DOHH2 (cell line): ENCODE measurements at regions not wholly inside any gene's neighbourhood (a gene's known extent, or its start where the extent isn't known, plus 50 kb on each side); places are given as distances from the start of the nearest gene placed in this dataset.

Experiments
- EZH2phosphoT487 ChIP-seq: fragments of 200-600 bp; sonication (generic); IDR thresholded peaks from 2 replicates; pipeline ENCODE4 v1.6.1; 2017; ENCODE audit warnings: borderline replicate concordance, mild to moderate bottlenecking, antibody characterized with exemption, low read length, moderate library complexity, mixed read lengths
- TF ChIP-seq, protein P1 (sequence below): fragments of 200-600 bp; sonication (generic); IDR thresholded peaks from one replicate; pipeline ENCODE4 v1.5.1; 2014; ENCODE audit warnings: antibody characterized with exemption, mild to moderate bottlenecking, low read depth, low read length; ENCODE audit not compliant: poor library complexity, severe bottlenecking

DNA sequence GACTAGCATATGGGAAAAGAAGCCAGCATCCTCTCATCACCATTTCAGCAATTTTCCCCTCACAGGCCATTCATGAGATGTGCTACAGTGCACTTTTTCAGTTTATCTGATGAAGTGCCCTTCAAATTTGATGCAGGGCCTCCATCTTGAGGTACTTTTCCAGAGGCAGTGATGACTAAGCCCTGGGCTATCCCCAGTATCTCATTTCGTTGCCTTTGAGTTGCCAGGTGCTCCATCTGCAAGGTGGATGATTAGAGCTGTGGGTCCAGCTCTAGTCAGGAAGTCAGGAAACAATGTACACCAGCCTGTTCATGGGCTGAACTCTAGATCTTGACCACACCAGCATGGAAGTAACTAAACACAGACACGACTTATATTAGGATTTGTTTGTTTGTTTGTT is 425.2 kb downstream of the METTL4 start:
- TF ChIP-seq, protein P1, sequence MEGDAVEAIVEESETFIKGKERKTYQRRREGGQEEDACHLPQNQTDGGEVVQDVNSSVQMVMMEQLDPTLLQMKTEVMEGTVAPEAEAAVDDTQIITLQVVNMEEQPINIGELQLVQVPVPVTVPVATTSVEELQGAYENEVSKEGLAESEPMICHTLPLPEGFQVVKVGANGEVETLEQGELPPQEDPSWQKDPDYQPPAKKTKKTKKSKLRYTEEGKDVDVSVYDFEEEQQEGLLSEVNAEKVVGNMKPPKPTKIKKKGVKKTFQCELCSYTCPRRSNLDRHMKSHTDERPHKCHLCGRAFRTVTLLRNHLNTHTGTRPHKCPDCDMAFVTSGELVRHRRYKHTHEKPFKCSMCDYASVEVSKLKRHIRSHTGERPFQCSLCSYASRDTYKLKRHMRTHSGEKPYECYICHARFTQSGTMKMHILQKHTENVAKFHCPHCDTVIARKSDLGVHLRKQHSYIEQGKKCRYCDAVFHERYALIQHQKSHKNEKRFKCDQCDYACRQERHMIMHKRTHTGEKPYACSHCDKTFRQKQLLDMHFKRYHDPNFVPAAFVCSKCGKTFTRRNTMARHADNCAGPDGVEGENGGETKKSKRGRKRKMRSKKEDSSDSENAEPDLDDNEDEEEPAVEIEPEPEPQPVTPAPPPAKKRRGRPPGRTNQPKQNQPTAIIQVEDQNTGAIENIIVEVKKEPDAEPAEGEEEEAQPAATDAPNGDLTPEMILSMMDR = no peak
- TF ChIP-seq EZH2phosphoT487 = no peak
